GM21825 (cell line): ENCODE measurements at regions not wholly inside any gene's neighbourhood (a gene's known extent, or its start where the extent isn't known, plus 50 kb on each side); places are given as distances from the start of the nearest gene placed in this dataset.
"Not testable (repeated sequence)": the region's sequence is repeated elsewhere in the genome, so short reads cannot be mapped to it uniquely, and the experiment has no call there.

ENCODE experiments used
- ATAC-seq: cut with Tn5 transposase; IDR thresholded peaks from one replicate; pipeline ENCODE4 v1.9.1; 2021; ENCODE audit warnings: mild to moderate bottlenecking, moderate library complexity; ENCODE audit not compliant: unreplicated experiment

- ATAC-seq = no peak
Observed at GRCh38 chr22:47423861-47424820, 661.7 kb downstream of the TBC1D22A start.

- ATAC-seq = no peak
Observed at GRCh38 chr22:47423266-47423665, 660.8 kb downstream of the TBC1D22A start.

- no peak for ATAC-seq
Observed at GRCh38 chr22:47422736-47423135, 660.3 kb downstream of the TBC1D22A start.

GRCh38 chr22:47421846-47422245 is 659.4 kb downstream of the TBC1D22A start:
- no peak for ATAC-seq

- no peak for ATAC-seq
Observed at GRCh38 chr22:47420211-47420610, 657.8 kb downstream of the TBC1D22A start.

GRCh38 chr22:47419239-47419638 is 656.8 kb downstream of the TBC1D22A start:
- ATAC-seq = no peak

- ATAC-seq = no peak
Observed at GRCh38 chr22:47417699-47418098, 655.2 kb downstream of the TBC1D22A start.

- ATAC-seq = no peak
Observed at GRCh38 chr22:47411006-47411405, 648.6 kb downstream of the TBC1D22A start.

GRCh38 chr22:47409539-47410275 is 647.3 kb downstream of the TBC1D22A start:
- ATAC-seq = no peak

GRCh38 chr22:47408409-47408808 is 646.0 kb downstream of the TBC1D22A start:
- no peak for ATAC-seq

GRCh38 chr22:47407461-47408025 is 645.1 kb downstream of the TBC1D22A start:
- ATAC-seq = no peak

- no peak for ATAC-seq
Observed at GRCh38 chr22:47406896-47407295, 644.4 kb downstream of the TBC1D22A start.

- no peak for ATAC-seq
Observed at GRCh38 chr22:47406180-47406834, 643.9 kb downstream of the TBC1D22A start.

GRCh38 chr22:47405222-47405621 is 642.8 kb downstream of the TBC1D22A start:
- not testable (repeated sequence) for ATAC-seq

GRCh38 chr22:47402876-47403525 is 640.6 kb downstream of the TBC1D22A start:
- no peak for ATAC-seq

- no peak for ATAC-seq
Observed at GRCh38 chr22:47401976-47402770, 639.7 kb downstream of the TBC1D22A start.

GRCh38 chr22:47401592-47401898 is 639.1 kb downstream of the TBC1D22A start:
- ATAC-seq = no peak

GRCh38 chr22:47400701-47401591 is 638.5 kb downstream of the TBC1D22A start:
- ATAC-seq = no peak

- not testable (repeated sequence) for ATAC-seq
Observed at GRCh38 chr22:47400131-47400530, 637.7 kb downstream of the TBC1D22A start.
